Endothelial cell of umbilical vein (primary cell): ENCODE measurements at regions not wholly inside any gene's neighbourhood (a gene's known extent, or its start where the extent isn't known, plus 50 kb on each side); places are given as distances from the start of the nearest gene placed in this dataset.
"Not testable (repeated sequence)": the region's sequence is repeated elsewhere in the genome, so short reads cannot be mapped to it uniquely, and the experiment has no call there.

Experiments
- BruUV-seq: library from RNA; stranded (reverse); fragments of 400-500 nt; replicated peaks from 2 replicates; lab custom pipeline; 2021; lab: Mats Ljungman, UMichigan
- CTCF ChIA-PET: fragments of 300-600, 350-600 bp; sonication (Branson Sonifier 250); formaldehyde crosslinking; loops from one replicate; lab custom pipeline; 2021; ENCODE audit warnings: antibody characterized with exemption, inconsistent platforms; lab: Charles Lee
- POLR2A ChIA-PET: fragments of 300-600, 350-600 bp; sonication (Branson Sonifier 250); formaldehyde crosslinking; loops from one replicate; lab custom pipeline; 2021; ENCODE audit warnings: antibody characterized with exemption, inconsistent platforms; lab: Charles Lee
- DNase-seq: peaks from one replicate; pipeline ENCODE4 v3.0.0-alpha.2; 2011; ENCODE audit warnings: low read depth, low spot score
- FAIRE-seq: peaks from 2 replicates; lab custom pipeline; 2011; peaks lifted over from hg19 to GRCh38; lab: Jason Lieb, UNC
- H2AFZ ChIP-seq: 2 replicates; pipeline ENCODE4 v1.6.0; 2012; ENCODE audit warnings: low read depth, low read length, control low read depth, inconsistent platforms
- H3K27ac ChIP-seq: 2 replicates; pipeline ENCODE4 v1.5.1; 2011; ENCODE audit warnings: low read depth, mild to moderate bottlenecking, control low read depth, low read length, moderate library complexity; ENCODE audit not compliant: insufficient read depth
- H3K27me3 ChIP-seq, 2 experiments: 2 replicates each; pipeline versions ENCODE4 v1.6.0 to v1.6.1; 2011; ENCODE audit warnings: low read length in 2 of 2, mixed read lengths in 1 of 2; ENCODE audit not compliant: control insufficient read depth in 2 of 2, insufficient read depth in 2 of 2
- H3K36me3 ChIP-seq, 2 experiments: 2 replicates in 1 of 2; 3 replicates in 1 of 2; pipeline ENCODE4 v1.5.1; 2011; ENCODE audit warnings: low read length in 2 of 2, mild to moderate bottlenecking in 1 of 2, moderate library complexity in 1 of 2; ENCODE audit not compliant: control insufficient read depth in 2 of 2, insufficient read depth in 2 of 2; ENCODE audit errors: extremely low read depth in 1 of 2
- H3K4me1 ChIP-seq: 3 replicates; pipeline ENCODE4 v1.5.1; 2011; ENCODE audit warnings: mild to moderate bottlenecking, low read length; ENCODE audit not compliant: control insufficient read depth, insufficient read depth; ENCODE audit errors: extremely low read depth
- H3K4me2 ChIP-seq: 2 replicates; pipeline ENCODE4 v1.6.1; 2011; ENCODE audit warnings: low read length, control low read depth, mixed read lengths; ENCODE audit not compliant: insufficient read depth
- H3K4me3 ChIP-seq, 3 experiments: fragments of 200-600 bp in 1 of 3; sonication (generic), shearing (Covaris generic) in 1 of 3; replicated peaks in 1 of 3; 2 replicates each; pipeline ENCODE4 v1.5.1; 2011 to 2016; ENCODE audit warnings: control low read depth in 3 of 3, low read length in 3 of 3, mild to moderate bottlenecking in 2 of 3, inconsistent platforms in 1 of 3, low read depth in 1 of 3, moderate library complexity in 1 of 3; ENCODE audit not compliant: insufficient read depth in 1 of 3
- H3K79me2 ChIP-seq: 2 replicates; pipeline ENCODE4 v1.6.0; 2012; ENCODE audit warnings: low read length, inconsistent platforms; ENCODE audit not compliant: control insufficient read depth, insufficient read depth
- H3K9ac ChIP-seq: replicated peaks from 2 replicates; pipeline ENCODE3; 2011; ENCODE audit warnings: low read length, control low read depth; ENCODE audit not compliant: insufficient read depth; ENCODE audit errors: extremely low read depth
- H3K9me1 ChIP-seq: replicated peaks from 3 replicates; pipeline ENCODE4 v1.6.0; 2011; ENCODE audit warnings: mild to moderate bottlenecking, low read length; ENCODE audit not compliant: control insufficient read depth, insufficient read depth; ENCODE audit errors: extremely low read depth
- H3K9me3 ChIP-seq: replicated peaks from 2 replicates; pipeline ENCODE4 v1.5.1; 2012; ENCODE audit warnings: low read length, inconsistent platforms; ENCODE audit not compliant: control insufficient read depth, insufficient read depth
- H4K20me1 ChIP-seq: replicated peaks from 2 replicates; pipeline ENCODE3; 2011; ENCODE audit warnings: mild to moderate bottlenecking, low read length; ENCODE audit not compliant: control insufficient read depth, insufficient read depth; ENCODE audit errors: extremely low read depth
- CTCF ChIP-seq, 2 donors: IDR thresholded peaks; 1 replicate in 1 of 2; 2 replicates in 1 of 2; pipeline ENCODE4 v1.5.1; 2011; ENCODE audit warnings: low read length in 2 of 2, mild to moderate bottlenecking in 2 of 2, moderate library complexity in 2 of 2, control low read depth in 1 of 2, inconsistent platforms in 1 of 2, low read depth in 1 of 2; ENCODE audit not compliant: insufficient read depth in 1 of 2; ENCODE audit errors: extremely low read depth in 1 of 2
- EZH2 ChIP-seq: IDR thresholded peaks from 2 replicates; pipeline ENCODE4 v1.6.1; 2012; ENCODE audit warnings: borderline replicate concordance, low read depth, mild to moderate bottlenecking, moderate library complexity, low read length, inconsistent platforms; ENCODE audit not compliant: severe bottlenecking
- FOS ChIP-seq: IDR thresholded peaks from 2 replicates; pipeline ENCODE4 v1.6.1; 2011; ENCODE audit warnings: mild to moderate bottlenecking, low read length, moderate library complexity, borderline replicate concordance; ENCODE audit not compliant: insufficient read depth
- GATA2 ChIP-seq: IDR thresholded peaks from 2 replicates; pipeline ENCODE4 v1.7.0; 2011; ENCODE audit warnings: low read depth, mild to moderate bottlenecking, moderate library complexity, mixed read lengths, low read length; ENCODE audit not compliant: insufficient read length, insufficient read depth
- JUN ChIP-seq: IDR thresholded peaks from 2 replicates; pipeline ENCODE4 v1.6.1; 2011; ENCODE audit warnings: borderline replicate concordance, low read depth; ENCODE audit not compliant: insufficient read length, insufficient read depth
- MAX ChIP-seq: IDR thresholded peaks from 2 replicates; pipeline ENCODE4 v1.6.1; 2011; ENCODE audit not compliant: insufficient read depth, insufficient read length
- MYC ChIP-seq: IDR thresholded peaks from one replicate; pipeline ENCODE4 v1.6.1; 2011; ENCODE audit warnings: mild to moderate bottlenecking, low read depth, low read length
- POLR2A ChIP-seq: IDR thresholded peaks from 2 replicates; pipeline ENCODE4 v1.6.1; 2012; ENCODE audit warnings: low read depth, mild to moderate bottlenecking, control low read depth, low read length
- POLR2AphosphoS5 ChIP-seq: IDR thresholded peaks from 2 replicates; pipeline ENCODE4 v1.6.1; 2012; ENCODE audit warnings: low read depth, mild to moderate bottlenecking, control low read depth, low read length, moderate library complexity; ENCODE audit not compliant: insufficient read depth
- dilution Hi-C: fragments of 300-500 bp; cut with MboI; formaldehyde crosslinking; loops from one replicate; pipeline ENCODE4 v1.15.0; 2019; ENCODE audit warnings: low sequenced_read_pairs; ENCODE audit not compliant: extremely low pct_ligation_motif_present
- intact Hi-C: fragments of 100-400 bp; cut with micrococcal nuclease; formaldehyde crosslinking; loops from one replicate; pipeline ENCODE4 v1.10.0; 2022

DNA sequence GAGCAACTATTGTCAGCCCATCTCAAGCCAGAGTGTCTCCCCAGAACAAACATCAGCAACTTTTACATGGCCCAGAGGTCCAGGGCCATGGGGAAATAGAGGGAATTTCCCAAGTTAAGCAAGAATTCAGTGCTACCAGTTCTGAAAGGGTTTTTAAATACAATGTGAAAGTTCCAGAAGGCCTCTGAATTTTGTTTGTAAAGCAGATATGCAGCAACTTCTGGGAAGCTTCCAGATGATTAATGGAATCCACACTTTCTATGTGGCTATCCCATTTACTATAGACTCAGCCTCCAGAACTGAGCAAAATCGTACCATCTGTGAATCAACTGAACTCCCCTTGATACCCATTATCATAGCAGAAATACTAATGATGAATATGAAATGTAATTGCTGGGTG lies 93.8 kb downstream of the FEM1C start:
- Histone ChIP-seq H4K20me1 (no peaks in the 10 kb centered on the region), H3K4me1 (peaks cover 12% of the 10 kb centered on the region), H3K36me3 (no peaks in the 10 kb centered on the region), H3K27me3 (no peaks in the 10 kb centered on the region), H3K79me2 (no peaks in the 10 kb centered on the region), H3K9me3 (no peaks in the 10 kb centered on the region), H3K9me1 (no peaks in the 10 kb centered on the region), H3K9ac (no peak overlapping the region), H2AFZ (peak overlapping the region; percentile 63), H3K4me2 (no peak overlapping the region), H3K4me3 (no peak overlapping the region), H3K27ac (no peak overlapping the region)
- ChIA-PET POLR2A (no interaction called here), CTCF (interaction anchor here (1.1 kb wide), 1 partner anchor 10 kb away, joined by 5 read pairs; no protein-coding TSS in a partner anchor)
- intact Hi-C loops (no loop called here), dilution Hi-C loops (no loop called here)
- FAIRE-seq (no peak), DNase-seq (no peak)
- no TSS peak for BruUV-seq
- no peak for TF ChIP-seq GATA2
- no peak for TF ChIP-seq CTCF (IDR thresholded peaks at IDR 0.05; ENCODE audit: extremely low read depth in 1 of 2, insufficient read depth in 1 of 2, low read depth in 1 of 2, low read length in 2 of 2)
- no peak for TF ChIP-seq FOS
- no peak for TF ChIP-seq MAX
- TF ChIP-seq EZH2 = no peak
- no peak for TF ChIP-seq POLR2AphosphoS5
- no peak for TF ChIP-seq JUN
- TF ChIP-seq POLR2A = no peak
- TF ChIP-seq MYC = no peak

GRCh38 chr5:115448630-115449029 lies 95.9 kb downstream of the FEM1C start:
- H3K4me1 ChIP-seq, H3K4me2 ChIP-seq, dilution Hi-C loops, H3K9me1 ChIP-seq, H3K9me3 ChIP-seq, H3K27ac ChIP-seq, H2AFZ ChIP-seq, H3K79me2 ChIP-seq, H3K36me3 ChIP-seq, POLR2A ChIA-PET, intact Hi-C loops, FAIRE-seq, DNase-seq, H3K9ac ChIP-seq, H3K4me3 ChIP-seq, H3K27me3 ChIP-seq, H4K20me1 ChIP-seq, CTCF ChIA-PET, BruUV-seq: not testable (repeated sequence)
